ENCODE measurements at regions not wholly inside any gene's neighbourhood (a gene's known extent, or its start where the extent isn't known, plus 50 kb on each side); places are given as distances from the start of the nearest gene placed in this dataset.
A peak's percentile ranks its signal among the peaks of the same experiment; 100 is the strongest.

GRCh38 chr9:87118594-87118993, 171.3 kb upstream of the GAS1 start:
- intact Hi-C loops (cut with DNase I): loop anchor here (10.0 kb wide), 1 partner anchor 84 kb away; no protein-coding TSS in a partner anchor
- peaks cover 35 to 68% (median 61%) of the 10 kb centered on the region in 4 donors for H3K4me1 ChIP-seq

GRCh38 chr9:87119328-87119881, 172.1 kb upstream of the GAS1 start:
- peaks cover 35 to 72% (median 67%) of the 10 kb centered on the region in 4 donors for H3K4me1 ChIP-seq
- no peaks in the 10 kb centered on the region for H3K27me3 ChIP-seq
- WGBS: 37% methylated on average over 10 of the region's 11 CpGs
- no peak for DNase-seq (ENCODE audit: extremely low spot score)
- H3K4me3 ChIP-seq: no peak overlapping the region
- H3K36me3 ChIP-seq: no peaks in the 10 kb centered on the region
- no peaks in the 10 kb centered on the region for H3K9me3 ChIP-seq
- peak overlapping the region; percentile 70 to 82 (median 76) for H3K27ac ChIP-seq (replicated peaks in 1 of 4)
- TF ChIP-seq POLR2A (IDR thresholded peaks at IDR 0.05; ENCODE audit: low read depth) (no peak), POLR2AphosphoS5 (IDR thresholded peaks at IDR 0.05) (peak; percentile 23 to 49)
- intact Hi-C loops (cut with DNase I): loop anchor here (10.0 kb wide), 1 partner anchor 85 kb away; no protein-coding TSS in a partner anchor

More at GRCh38 chr9:87118594-87118993, 171.3 kb upstream of the GAS1 start:
- no peaks in the 10 kb centered on the region for H3K36me3 ChIP-seq
- H3K9me3 ChIP-seq: no peaks in the 10 kb centered on the region
- 46% methylated on average over 1 of the region's 1 CpG for WGBS
- no peaks in the 10 kb centered on the region for H3K27me3 ChIP-seq
- H3K27ac ChIP-seq (replicated peaks in 1 of 4): peak overlapping the region in 3 of 4 donors; percentile 70 to 82 (median 80)
- no peak for DNase-seq (ENCODE audit: extremely low spot score)
- no peak overlapping the region for H3K4me3 ChIP-seq
- TF ChIP-seq POLR2A (IDR thresholded peaks at IDR 0.05; ENCODE audit: low read depth) (no peak), POLR2AphosphoS5 (IDR thresholded peaks at IDR 0.05) (no peak), CTCF (IDR thresholded peaks at IDR 0.05) (no peak), EP300 (IDR thresholded peaks at IDR 0.05) (no peak)

GRCh38 chr9:87120610-87121009, 173.3 kb upstream of the GAS1 start:
- H3K4me1 ChIP-seq: peaks cover 35 to 65% (median 61%) of the 10 kb centered on the region in 4 donors

GRCh38 chr9:87122947-87123685, 175.8 kb upstream of the GAS1 start:
- H3K9me3 ChIP-seq: no peaks in the 10 kb centered on the region
- intact Hi-C loops (cut with DNase I): no loop called here
- H3K4me3 ChIP-seq: no peak overlapping the region
- H3K36me3 ChIP-seq: no peaks in the 10 kb centered on the region
- TF ChIP-seq CTCF (IDR thresholded peaks at IDR 0.05) (no peak), POLR2AphosphoS5 (IDR thresholded peaks at IDR 0.05) (peak in 1 of 2 donors; percentile 35)
- DNase-seq (ENCODE audit: extremely low spot score): no peak
- H3K27ac ChIP-seq (replicated peaks in 1 of 4): peak overlapping the region; percentile 16 to 52 (median 30)
- 37% methylated on average over 6 of the region's 6 CpGs for WGBS
- no peaks in the 10 kb centered on the region for H3K27me3 ChIP-seq
- H3K4me1 ChIP-seq: peaks cover 25 to 53% (median 50%) of the 10 kb centered on the region in 4 donors

More at GRCh38 chr9:87120610-87121009, 173.3 kb upstream of the GAS1 start:
- H3K4me3 ChIP-seq: no peak overlapping the region
- H3K9me3 ChIP-seq: no peaks in the 10 kb centered on the region
- TF ChIP-seq CTCF (IDR thresholded peaks at IDR 0.05): no peak
- no peak for TF ChIP-seq POLR2AphosphoS5 (IDR thresholded peaks at IDR 0.05)
- no peak for TF ChIP-seq POLR2A (IDR thresholded peaks at IDR 0.05; ENCODE audit: low read depth)
- no peak for TF ChIP-seq EP300 (IDR thresholded peaks at IDR 0.05)
- H3K36me3 ChIP-seq: no peaks in the 10 kb centered on the region
- peak overlapping the region; percentile 20 to 82 (median 71) for H3K27ac ChIP-seq (replicated peaks in 1 of 4)
- H3K27me3 ChIP-seq: no peaks in the 10 kb centered on the region
- intact Hi-C loops (cut with DNase I): no loop called here
- whole genome bisulfite sequencing: 62% methylated on average over 5 of the region's 5 CpGs
- no peak for DNase-seq (ENCODE audit: extremely low spot score)

GRCh38 chr9:87123830-87124229, 176.5 kb upstream of the GAS1 start:
- Histone ChIP-seq H3K27me3 (no peaks in the 10 kb centered on the region), H3K4me1 (peaks cover 22 to 48% (median 45%) of the 10 kb centered on the region in 4 donors), H3K36me3 (no peaks in the 10 kb centered on the region), H3K27ac (replicated peaks in 1 of 4) (no peak overlapping the region), H3K9me3 (no peaks in the 10 kb centered on the region), H3K4me3 (no peak overlapping the region)
- WGBS: 87% methylated on average over 3 of the region's 3 CpGs
- intact Hi-C loops (cut with DNase I): no loop called here
- no peak for DNase-seq (ENCODE audit: extremely low spot score)
- TF ChIP-seq EP300 (IDR thresholded peaks at IDR 0.05) (no peak), POLR2A (IDR thresholded peaks at IDR 0.05; ENCODE audit: low read depth) (no peak), CTCF (IDR thresholded peaks at IDR 0.05) (no peak), POLR2AphosphoS5 (IDR thresholded peaks at IDR 0.05) (no peak)

Measured in esophagus muscularis mucosa (tissue), 4 donors.